Prostate gland (tissue), 2 donors: ENCODE measurements at regions not wholly inside any gene's neighbourhood (a gene's known extent, or its start where the extent isn't known, plus 50 kb on each side); places are given as distances from the start of the nearest gene placed in this dataset.

ENCODE experiments used
- DNase-seq: peaks from one replicate; pipeline ENCODE4 v3.0.0-alpha.2; 2019; ENCODE audit warnings: low spot score
- H3K27ac ChIP-seq, 2 donors: fragments of 200-600 bp; sonication (generic); 2 replicates each; pipeline ENCODE4 v1.5.1; 2017 to 2019
- H3K27me3 ChIP-seq: fragments of 200-600 bp; sonication (generic); replicated peaks from 2 replicates; pipeline ENCODE4 v1.5.1; 2019; ENCODE audit not compliant: insufficient read depth
- H3K36me3 ChIP-seq, 2 donors: fragments of 200-600 bp; sonication (generic); 1 replicate in 1 of 2; 2 replicates in 1 of 2; pipeline versions ENCODE4 v1.5.1 to v1.8.1; 2017 to 2019
- H3K4me1 ChIP-seq: fragments of 200-600 bp; sonication (generic); replicated peaks from 2 replicates; pipeline ENCODE4 v1.5.1; 2019
- H3K4me3 ChIP-seq, 2 donors: fragments of 200-600 bp; sonication (generic); 2 replicates each; pipeline ENCODE4 v1.5.1; 2017 to 2019
- H3K9me3 ChIP-seq: fragments of 200-600 bp; sonication (generic); 2 replicates; pipeline ENCODE4 v1.5.1; 2017
- CTCF ChIP-seq, 4 experiments: fragments of 200-600 bp in 2 of 4; fragments of 450-650 bp in 2 of 4; sonication (generic) in 2 of 4; IDR thresholded peaks; 1 replicate in 3 of 4; 2 replicates in 1 of 4; pipeline ENCODE4 v1.5.1; 2016 to 2019; ENCODE audit warnings: antibody characterized with exemption in 4 of 4, mild to moderate bottlenecking in 2 of 4, moderate library complexity in 2 of 4
- POLR2A ChIP-seq: fragments of 450-650 bp; IDR thresholded peaks from one replicate; pipeline ENCODE4 v1.6.1; 2016; ENCODE audit warnings: antibody characterized with exemption, mild to moderate bottlenecking
- POLR2AphosphoS5 ChIP-seq: sonication (generic); formaldehyde crosslinking; IDR thresholded peaks from one replicate; pipeline ENCODE4 v1.6.1; 2017; ENCODE audit warnings: antibody characterized with exemption
- WGBS: methylation state at CpG from one replicate; pipeline ENCODE4 v1.1.5; 2018; 5-methylcytosine and 5-hydroxymethylcytosine counted together
- intact Hi-C: fragments of 100-400 bp; cut with DNase I; formaldehyde crosslinking; loops from one replicate; pipeline ENCODE4 v1.14.2; 2022

GRCh38 chr7:91346426-91346825 is 82.2 kb downstream of the FZD1 start:
- Histone ChIP-seq H3K27ac (no peak overlapping the region), H3K27me3 (no peaks in the 10 kb centered on the region), H3K9me3 (no peaks in the 10 kb centered on the region), H3K4me1 (peaks cover 2% of the 10 kb centered on the region), H3K4me3 (no peak overlapping the region), H3K36me3 (no peaks in the 10 kb centered on the region)
- DNase-seq = no peak
- TF ChIP-seq CTCF (IDR thresholded peaks at IDR 0.05) = no peak
- TF ChIP-seq POLR2A = no peak
- TF ChIP-seq POLR2AphosphoS5 = no peak
- intact Hi-C loops = loop anchor here (10.0 kb wide), 1 partner anchor 62 kb away; no protein-coding TSS in a partner anchor

- no peak for TF ChIP-seq CTCF (IDR thresholded peaks at IDR 0.05)
- peak; percentile 41 for TF ChIP-seq POLR2AphosphoS5
- TF ChIP-seq POLR2A = no peak
- intact Hi-C loops = loop anchor here (10.0 kb wide), 1 partner anchor 62 kb away; no protein-coding TSS in a partner anchor
- DNase-seq = peak; percentile 24
- WGBS = 61% methylated on average over 3 of the region's 3 CpGs
- Histone ChIP-seq H3K9me3 (no peaks in the 10 kb centered on the region), H3K27me3 (no peaks in the 10 kb centered on the region), H3K4me3 (no peak overlapping the region), H3K36me3 (no peaks in the 10 kb centered on the region), H3K4me1 (peaks cover 2% of the 10 kb centered on the region), H3K27ac (no peak overlapping the region)
Measured at GRCh38 chr7:91347290-91347689, 83.1 kb downstream of the FZD1 start.

GRCh38 chr7:91348711-91349110 is 84.5 kb downstream of the FZD1 start:
- no peak for DNase-seq
- TF ChIP-seq POLR2AphosphoS5 = no peak
- H3K27ac ChIP-seq = no peak overlapping the region
- H3K4me1 ChIP-seq = peaks cover 2% of the 10 kb centered on the region
- no peaks in the 10 kb centered on the region for H3K36me3 ChIP-seq
- no peaks in the 10 kb centered on the region for H3K27me3 ChIP-seq
- intact Hi-C loops = loop anchor here (10.0 kb wide), 1 partner anchor 64 kb away; no protein-coding TSS in a partner anchor
- H3K4me3 ChIP-seq = no peak overlapping the region
- no peaks in the 10 kb centered on the region for H3K9me3 ChIP-seq

- Histone ChIP-seq H3K36me3 (no peaks in the 10 kb centered on the region), H3K9me3 (no peaks in the 10 kb centered on the region), H3K27me3 (no peaks in the 10 kb centered on the region), H3K4me3 (no peak overlapping the region), H3K27ac (no peak overlapping the region), H3K4me1 (no peaks in the 10 kb centered on the region)
- peak; percentile 26 for TF ChIP-seq POLR2AphosphoS5
- TF ChIP-seq CTCF (IDR thresholded peaks at IDR 0.05) = no peak
- 35% methylated on average over 3 of the region's 3 CpGs for WGBS
- DNase-seq = no peak
- intact Hi-C loops = no loop called here
Measured at GRCh38 chr7:91351374-91351773, 87.1 kb downstream of the FZD1 start.

- TF ChIP-seq POLR2A (no peak), POLR2AphosphoS5 (no peak), CTCF (IDR thresholded peaks at IDR 0.05) (no peak)
- Histone ChIP-seq H3K4me1 (no peaks in the 10 kb centered on the region), H3K27ac (no peak overlapping the region), H3K9me3 (no peaks in the 10 kb centered on the region), H3K27me3 (no peaks in the 10 kb centered on the region), H3K4me3 (no peak overlapping the region), H3K36me3 (no peaks in the 10 kb centered on the region)
- intact Hi-C loops = no loop called here
- DNase-seq = no peak
- 62% methylated on average over 4 of the region's 4 CpGs for WGBS
Measured at GRCh38 chr7:91352091-91352490, 87.9 kb downstream of the FZD1 start.
